ENCODE measurements at regions not wholly inside any gene's neighbourhood (a gene's known extent, or its start where the extent isn't known, plus 50 kb on each side); places are given as distances from the start of the nearest gene placed in this dataset.
"Not testable (repeated sequence)": the region's sequence is repeated elsewhere in the genome, so short reads cannot be mapped to it uniquely, and the experiment has no call there.

GRCh38 chr5:98339141-98339848 is 434.2 kb upstream of the RGMB start:
- DNase-seq (ENCODE audit: low spot score) (no peak), ATAC-seq (ENCODE audit: low FRiP score) (no peak)
- TF ChIP-seq CTCF (IDR thresholded peaks at IDR 0.05), result no peak

DNA sequence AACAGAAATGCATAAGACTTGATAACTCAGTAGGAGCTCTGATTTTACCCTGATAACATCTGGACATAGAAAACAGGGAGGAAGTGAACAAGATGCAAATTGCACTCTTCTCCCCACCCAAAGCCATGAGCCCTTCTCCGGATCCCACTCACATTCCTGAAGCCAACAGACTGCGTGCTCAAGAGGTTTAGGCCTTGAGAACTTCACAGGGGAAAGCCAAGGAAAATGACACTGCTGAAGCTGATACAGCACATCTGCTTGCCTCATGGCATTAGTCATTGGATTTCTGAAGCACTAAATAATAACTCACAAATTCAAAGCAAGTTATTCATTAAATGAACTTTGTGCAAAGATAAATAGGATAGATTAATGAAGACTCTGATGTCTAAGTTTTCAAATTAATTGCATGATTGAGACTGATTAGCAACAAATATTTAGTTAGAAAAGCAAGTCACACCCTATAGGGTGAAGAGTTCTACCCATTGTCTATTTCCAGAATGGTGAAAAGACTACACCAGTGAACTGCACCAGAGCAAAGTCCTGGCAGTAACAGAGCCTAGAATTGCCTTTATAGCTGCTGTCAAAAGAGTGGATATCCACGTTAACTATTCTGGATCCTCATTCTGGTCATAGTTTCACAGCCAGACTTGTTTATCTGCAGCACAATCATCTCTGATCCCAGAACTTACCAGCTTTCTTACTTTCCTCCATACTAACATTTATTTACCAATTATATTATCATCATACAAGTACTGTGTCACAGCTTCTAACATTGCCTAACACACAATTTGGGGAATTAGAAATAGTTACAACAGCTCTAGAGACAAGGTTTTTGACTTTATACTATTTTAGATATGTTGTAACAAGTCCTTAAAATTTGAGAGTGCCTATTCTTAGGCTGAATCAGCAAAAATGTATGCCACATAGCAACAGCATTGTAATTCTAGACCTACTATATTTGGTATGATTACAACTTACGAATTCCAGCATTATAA is 432.1 kb upstream of the RGMB start:
- no peak for TF ChIP-seq CTCF (IDR thresholded peaks at IDR 0.05)
- no peak for DNase-seq (ENCODE audit: low spot score)
- ATAC-seq (ENCODE audit: low FRiP score), result no peak

DNA sequence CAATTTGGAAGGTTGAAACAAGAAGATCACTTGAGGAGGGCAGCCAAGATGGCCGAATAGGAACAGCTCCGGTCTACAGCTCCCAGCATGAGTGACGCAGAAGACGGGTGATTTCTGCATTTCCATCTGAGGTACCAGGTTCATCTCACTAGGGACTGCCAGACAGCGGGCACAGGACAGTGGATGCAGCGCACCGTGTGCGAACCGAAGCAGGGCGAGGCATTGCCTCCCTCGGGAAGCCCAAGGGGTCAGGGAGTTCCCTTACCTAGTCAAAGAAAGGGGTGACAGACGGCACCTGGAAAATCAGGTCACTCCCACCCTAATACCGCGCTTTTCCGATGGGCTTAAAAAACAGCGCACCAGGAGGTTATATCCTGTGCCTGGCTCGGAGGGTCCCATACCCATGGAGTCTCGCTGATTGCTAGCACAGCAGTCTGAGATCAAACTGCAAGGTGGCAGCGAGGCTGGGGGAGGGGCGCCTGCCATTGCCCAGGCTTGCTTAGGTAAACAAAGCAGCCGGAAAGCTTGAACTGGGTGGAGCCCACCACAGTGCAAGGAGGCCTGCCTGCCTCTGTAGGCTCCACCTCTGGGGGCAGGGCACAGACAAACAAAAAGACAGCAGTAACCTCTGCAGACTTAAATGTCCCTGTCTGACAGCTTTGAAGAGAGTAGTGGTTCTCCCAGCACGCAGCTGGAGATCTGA is 430.4 kb upstream of the RGMB start:
- ATAC-seq (ENCODE audit: low FRiP score); DNase-seq (ENCODE audit: low spot score): not testable (repeated sequence)

DNA sequence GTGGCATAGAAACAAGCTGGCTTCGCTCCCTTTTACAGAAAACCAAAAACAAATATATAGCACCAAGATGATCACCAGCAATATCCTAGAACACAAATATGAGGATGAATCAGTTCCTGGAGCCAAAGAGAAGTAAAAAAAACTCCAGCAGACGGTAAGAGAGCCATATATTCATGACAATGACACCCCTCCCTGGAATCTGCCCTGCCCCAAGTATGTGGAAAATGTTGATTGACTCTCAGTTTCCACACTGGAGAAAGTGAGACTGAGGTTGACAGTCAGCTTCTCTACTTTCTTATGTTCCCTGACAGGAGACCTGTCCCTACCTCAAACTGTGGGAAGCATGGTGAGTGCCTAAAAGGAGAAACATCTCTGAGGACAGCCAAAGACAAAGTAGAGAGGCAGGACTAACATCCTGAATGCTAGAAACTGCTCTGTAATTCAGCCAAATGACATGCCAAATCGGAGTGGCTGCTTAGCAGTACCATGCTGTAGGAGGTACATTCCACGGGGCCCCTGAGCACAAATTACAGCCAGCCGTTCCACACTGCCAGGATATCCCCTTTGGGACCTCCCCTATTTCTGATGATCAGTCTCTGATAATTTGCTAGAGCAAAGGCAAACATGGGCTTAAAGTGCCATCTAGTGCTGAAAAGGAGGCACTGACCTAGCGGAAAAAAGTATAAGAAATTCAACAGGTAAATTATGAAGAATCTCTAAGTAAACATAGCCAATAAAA is 424.0 kb upstream of the RGMB start:
- TF ChIP-seq CTCF (IDR thresholded peaks at IDR 0.05), result no peak
- DNase-seq (ENCODE audit: low spot score) (no peak), ATAC-seq (ENCODE audit: low FRiP score) (no peak)

GRCh38 chr5:98349990-98350365 is 423.5 kb upstream of the RGMB start:
- TF ChIP-seq CTCF (IDR thresholded peaks at IDR 0.05), result no peak

DNA sequence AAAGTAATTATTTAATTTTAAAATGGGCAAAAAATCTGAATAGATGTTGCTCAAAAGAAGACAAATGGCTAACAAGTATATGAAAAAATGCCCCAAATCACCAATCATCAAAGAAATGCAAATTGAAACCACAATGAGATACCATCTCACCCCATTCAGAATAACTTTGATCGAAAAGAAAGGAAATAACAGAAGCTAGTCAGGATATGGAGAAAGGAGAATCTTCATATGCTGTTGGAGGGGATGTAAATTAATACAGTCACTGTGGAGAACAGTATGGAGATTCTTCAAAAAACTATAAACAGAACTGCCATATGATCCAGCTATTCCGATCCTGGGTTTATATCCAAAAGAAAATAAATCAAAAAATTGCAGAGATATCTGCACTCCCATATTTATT is 418.5 kb upstream of the RGMB start:
- ATAC-seq (ENCODE audit: low FRiP score) (no peak), DNase-seq (ENCODE audit: low spot score) (no peak)
- no peak for TF ChIP-seq CTCF (IDR thresholded peaks at IDR 0.05)

More at GRCh38 chr5:98349990-98350365, 423.5 kb upstream of the RGMB start:
- DNase-seq (ENCODE audit: low spot score) (no peak), ATAC-seq (ENCODE audit: low FRiP score) (no peak)
